IMR-90 (cell line): ENCODE measurements at regions not wholly inside any gene's neighbourhood (a gene's known extent, or its start where the extent isn't known, plus 50 kb on each side); places are given as distances from the start of the nearest gene placed in this dataset.

ENCODE experiments used
- microRNA-seq, 2 experiments: library from miRNA; stranded (forward) in 1 of 2; unstranded in 1 of 2; fragments of 10-50 nt in 1 of 2; fragments of <30 nt in 1 of 2; gene quantifications in 1 of 2; microRNA quantifications in 1 of 2; one replicate each; pipeline versions ENCODE3 to v1.1.0; 2013 to 2020; ENCODE audit not compliant: insufficient read depth in 1 of 2, insufficient read length in 1 of 2, unreplicated experiment in 1 of 2
- small RNA-seq, 5 experiments: library from RNA; depleted of rRNA; stranded (forward); fragments of <200 nt; gene quantifications; one replicate each; pipeline ENCODE3, GENCODE V24; 2012

Small RNA genes in the stretch of these regions (microRNA-seq; reads per million reads assigned to microRNA genes)
- 3.1 reads per million for gene AC093519.1 (ENCODE audit: insufficient read depth, insufficient read length)

Small RNA genes in the stretch of these regions (small RNA-seq; reads per million reads assigned to genes)
- 0 reads per million in 5 experiments for gene AC093519.1
